Fibroblast of the aortic adventitia (primary cell): ENCODE measurements at regions not wholly inside any gene's neighbourhood (a gene's known extent, or its start where the extent isn't known, plus 50 kb on each side); places are given as distances from the start of the nearest gene placed in this dataset.

Experiments used
- DNase-seq: peaks from one replicate; pipeline ENCODE4 v3.0.0-alpha.2; 2010; ENCODE audit warnings: low read depth
- H3K4me3 ChIP-seq: 2 replicates; pipeline ENCODE4 v1.5.1; 2011; ENCODE audit warnings: low read depth, mild to moderate bottlenecking, control low read depth, low read length, moderate library complexity
- CTCF ChIP-seq: IDR thresholded peaks from 2 replicates; pipeline ENCODE4 v1.5.1; 2011; ENCODE audit warnings: mild to moderate bottlenecking, low read length, control low read depth, inconsistent platforms; ENCODE audit not compliant: insufficient read depth

GRCh38 chr14:39812532-39813320 is 380.5 kb upstream of the FBXO33 start:
- no peak for TF ChIP-seq CTCF
- H3K4me3 ChIP-seq: no peak overlapping the region
- no peak for DNase-seq

GRCh38 chr14:39807271-39807670 is 375.0 kb upstream of the FBXO33 start:
- H3K4me3 ChIP-seq: no peak overlapping the region
- TF ChIP-seq CTCF: no peak
- DNase-seq: no peak

GRCh38 chr14:39784461-39784860 is 352.2 kb upstream of the FBXO33 start:
- no peak for TF ChIP-seq CTCF
- H3K4me3 ChIP-seq: no peak overlapping the region
- no peak for DNase-seq

GRCh38 chr14:39781466-39781865 is 349.2 kb upstream of the FBXO33 start:
- DNase-seq: no peak
- no peak for TF ChIP-seq CTCF
- H3K4me3 ChIP-seq: no peak overlapping the region

GRCh38 chr14:39773387-39774126 is 341.3 kb upstream of the FBXO33 start:
- DNase-seq: no peak
- no peak for TF ChIP-seq CTCF
- H3K4me3 ChIP-seq: no peak overlapping the region

- no peak for DNase-seq
- no peak for TF ChIP-seq CTCF
- no peak overlapping the region for H3K4me3 ChIP-seq
Observed at GRCh38 chr14:39772627-39773026, 340.4 kb upstream of the FBXO33 start.
